SK-N-DZ (cell line): ENCODE measurements at regions not wholly inside any gene's neighbourhood (a gene's known extent, or its start where the extent isn't known, plus 50 kb on each side); places are given as distances from the start of the nearest gene placed in this dataset.
"Not testable (repeated sequence)": the region's sequence is repeated elsewhere in the genome, so short reads cannot be mapped to it uniquely, and the experiment has no call there.

Source experiments
- DNase-seq: peaks from one replicate; pipeline ENCODE4 v3.0.0-alpha.2; 2015; ENCODE audit warnings: low spot score

- DNase-seq: no peak
These were observed 1185.8 kb downstream of the SUCLG1 start for GRCh38 chr2:83273322-83273721.

DNA sequence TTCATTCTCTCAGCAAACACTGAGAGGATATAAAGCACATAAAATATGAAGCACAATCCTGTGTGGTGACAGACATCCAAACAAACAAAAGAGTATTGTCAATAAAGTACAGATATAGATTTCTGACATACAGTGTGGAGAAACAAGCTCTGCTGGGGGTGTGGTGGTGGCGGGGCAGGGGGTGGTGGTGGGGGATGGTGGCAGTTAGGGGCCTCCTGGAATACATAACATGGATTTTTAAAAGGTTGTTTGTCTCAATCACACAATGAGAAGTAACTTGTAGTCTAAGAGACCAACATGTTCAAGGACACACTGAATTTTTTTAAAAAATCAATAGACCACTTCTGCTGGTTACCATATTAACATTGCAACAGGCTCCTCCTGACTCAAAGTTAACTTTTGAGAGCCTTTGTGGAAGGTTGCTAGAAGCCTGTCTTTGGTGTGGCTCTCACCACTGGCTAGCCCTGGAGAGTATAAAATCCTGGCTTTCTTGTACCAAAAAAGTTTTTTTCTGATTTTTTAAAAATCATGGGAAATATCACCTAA, 1197.4 kb downstream of the SUCLG1 start:
- DNase-seq: no peak

GRCh38 chr2:83253848-83254247, 1205.2 kb downstream of the SUCLG1 start:
- DNase-seq: no peak

- DNase-seq: no peak
These were observed 1207.7 kb downstream of the SUCLG1 start for GRCh38 chr2:83251321-83251872.

DNA sequence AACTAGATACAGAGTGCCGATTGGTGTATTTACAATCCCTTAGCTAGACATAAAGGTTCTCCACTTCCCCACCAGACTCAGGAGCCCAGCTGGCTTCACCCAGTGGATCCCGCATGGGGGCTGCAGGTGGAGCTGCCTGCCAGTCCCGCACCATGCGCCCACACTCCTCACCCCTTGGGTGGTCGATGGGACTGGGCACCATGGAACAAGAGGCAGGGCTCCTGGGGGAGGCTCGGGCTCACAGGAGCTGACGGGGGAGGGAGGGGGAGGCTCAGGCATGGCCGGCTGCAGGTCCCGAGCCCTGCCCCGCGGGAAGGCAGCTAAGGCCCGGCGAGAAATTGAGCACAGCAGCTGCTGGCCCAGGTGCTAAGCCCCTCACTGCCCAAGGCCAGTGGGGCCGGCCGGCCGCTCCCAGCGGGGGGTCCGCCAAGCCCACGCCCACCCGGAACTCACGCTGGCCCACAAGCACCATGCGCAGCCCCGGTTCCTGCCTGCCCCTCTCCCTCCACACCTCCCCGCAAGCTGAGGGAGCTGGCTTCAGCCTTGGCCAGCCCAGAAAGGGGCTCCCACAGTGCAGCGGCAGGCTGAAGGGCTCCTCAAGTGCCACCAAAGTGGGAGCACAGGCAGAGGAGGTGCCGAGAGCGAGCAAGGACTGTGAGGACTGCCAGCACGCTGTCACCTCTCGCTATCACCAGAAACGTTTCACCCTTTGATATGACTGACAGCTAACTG, 1213.1 kb downstream of the SUCLG1 start:
- DNase-seq: not testable (repeated sequence)

DNA sequence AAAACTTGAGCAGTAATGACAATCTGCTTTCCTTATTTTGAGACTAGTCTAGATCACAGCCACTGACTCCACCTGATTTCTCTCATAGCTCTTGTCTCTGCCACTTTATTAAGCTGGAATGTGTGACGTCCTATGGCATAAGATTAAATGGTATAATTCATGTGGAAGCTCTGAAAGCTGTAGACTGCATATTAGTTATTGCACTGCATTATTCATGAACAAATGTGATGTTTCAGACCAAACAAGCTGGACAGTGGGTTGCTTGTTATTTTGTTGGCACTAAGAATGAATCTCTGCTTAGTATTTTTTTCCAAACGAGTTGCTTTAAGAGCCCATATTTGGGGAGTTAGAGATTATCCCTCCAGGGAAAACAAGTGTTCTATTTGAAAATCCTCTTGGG, 1218.5 kb downstream of the SUCLG1 start:
- no peak for DNase-seq

DNA sequence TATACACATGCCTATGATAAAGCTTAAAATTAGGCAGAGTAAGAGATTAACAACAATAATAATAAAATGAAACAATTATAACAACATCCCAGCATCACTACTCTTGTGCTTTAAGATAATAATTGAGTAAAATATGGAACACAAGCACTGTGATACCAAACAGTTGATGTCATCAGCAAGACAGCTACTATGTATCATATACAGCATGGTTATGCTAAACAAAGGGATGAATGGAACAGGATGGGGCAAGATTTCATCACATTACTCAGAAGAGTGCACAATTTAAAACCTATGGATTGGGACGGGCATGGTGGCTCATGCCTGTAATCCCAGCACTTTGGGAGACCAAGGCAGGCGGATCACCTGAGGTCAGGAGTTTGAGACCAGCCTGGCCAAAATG, 1221.0 kb downstream of the SUCLG1 start:
- no peak for DNase-seq

- DNase-seq: no peak
These were observed 1224.8 kb downstream of the SUCLG1 start for GRCh38 chr2:83234246-83234645.

DNA sequence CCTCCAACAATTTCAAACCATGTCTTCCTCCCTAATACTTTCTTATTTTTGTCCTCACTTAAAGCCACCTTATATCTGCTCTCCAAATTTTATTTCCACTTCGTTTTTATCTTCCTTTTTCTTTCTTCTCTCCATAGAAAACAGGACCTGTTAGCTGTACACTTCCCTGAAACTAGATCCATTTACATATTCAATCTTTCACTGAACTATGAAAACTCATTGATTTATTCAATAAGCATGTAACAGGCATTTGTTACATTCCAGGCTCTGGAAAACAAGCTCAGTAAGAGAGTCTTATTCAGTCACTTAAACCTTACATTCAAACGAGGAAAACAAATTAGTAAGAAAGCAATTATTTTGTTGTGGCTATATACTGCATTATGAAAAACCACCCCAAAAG, 1225.3 kb downstream of the SUCLG1 start:
- no peak for DNase-seq

GRCh38 chr2:83233326-83233725, 1225.8 kb downstream of the SUCLG1 start:
- no peak for DNase-seq

DNA sequence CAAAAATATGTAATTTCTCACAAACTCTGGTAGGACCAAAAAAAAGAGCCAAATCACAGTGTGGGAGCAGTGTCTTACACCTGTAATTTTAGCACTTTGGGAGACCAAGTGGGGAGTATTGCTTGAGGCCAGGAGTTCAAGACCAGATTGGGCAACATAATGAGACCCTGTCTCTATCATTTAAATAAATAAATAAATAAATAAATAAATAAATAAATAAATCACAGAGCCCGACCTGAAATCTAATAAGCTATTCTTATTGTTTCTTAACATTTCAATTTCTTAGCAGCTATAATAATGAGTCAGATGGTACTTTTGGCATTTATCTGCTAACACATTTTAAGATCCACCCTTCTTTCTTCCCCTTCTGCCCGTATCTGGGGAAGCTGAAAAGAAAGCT, 1229.6 kb downstream of the SUCLG1 start:
- no peak for DNase-seq

GRCh38 chr2:83224591-83225200, 1234.4 kb downstream of the SUCLG1 start:
- no peak for DNase-seq

DNA sequence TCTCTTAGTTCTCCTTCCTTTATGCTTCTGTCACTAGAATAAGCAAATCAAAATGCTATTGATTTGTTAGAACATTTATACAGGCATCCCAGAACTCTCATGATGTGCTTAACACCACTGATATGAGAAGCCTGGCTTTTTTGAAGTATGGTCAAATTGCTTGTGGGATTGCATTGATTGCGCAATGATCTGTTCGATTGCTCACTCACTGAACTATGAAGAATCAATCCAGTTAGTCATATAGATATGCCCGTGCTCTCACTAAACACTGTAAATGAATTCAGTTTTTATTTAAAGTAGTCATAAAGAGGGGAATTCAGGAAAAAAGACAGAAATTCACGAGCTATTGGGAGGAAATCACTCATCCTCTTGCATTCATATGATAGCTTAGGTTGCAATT, 1237.8 kb downstream of the SUCLG1 start:
- DNase-seq: no peak

DNA sequence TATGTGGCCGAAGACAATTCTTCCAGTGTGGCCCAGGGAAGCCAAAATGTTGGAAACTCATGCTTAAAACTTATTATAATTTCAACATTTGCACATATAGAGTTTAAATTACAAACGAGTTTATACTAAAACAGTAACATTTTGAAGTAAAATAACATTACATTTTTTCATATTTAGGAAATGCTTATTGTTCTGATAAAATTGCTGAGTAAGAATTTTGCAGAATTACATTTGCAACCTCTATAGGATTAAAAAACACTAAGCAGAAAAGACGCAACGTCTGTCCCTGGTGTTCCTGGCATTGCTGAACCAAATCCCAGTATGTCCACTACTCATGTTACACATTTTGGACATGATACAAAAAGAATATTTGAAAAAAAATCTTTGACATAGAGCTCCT, 1241.2 kb downstream of the SUCLG1 start:
- DNase-seq: no peak

DNA sequence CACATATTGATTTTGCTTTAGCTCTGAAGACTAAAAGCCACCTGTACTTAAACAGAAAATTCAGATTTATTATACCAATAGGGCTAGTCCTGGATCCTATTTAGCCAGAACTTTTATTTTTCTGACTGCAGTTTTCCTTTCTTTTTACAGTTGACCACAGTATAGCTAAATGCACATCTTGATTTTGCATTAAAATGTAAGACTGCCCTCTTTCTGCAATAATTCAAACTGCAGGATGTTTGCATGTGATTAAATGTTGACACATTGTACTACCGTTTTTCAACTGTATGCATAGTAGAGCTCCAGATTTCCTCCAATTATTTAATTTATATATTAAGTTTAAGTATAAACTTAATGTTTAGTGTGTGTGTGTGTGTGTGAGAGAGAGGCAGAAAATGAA, 1262.9 kb downstream of the SUCLG1 start:
- DNase-seq: peak; percentile 20

DNA sequence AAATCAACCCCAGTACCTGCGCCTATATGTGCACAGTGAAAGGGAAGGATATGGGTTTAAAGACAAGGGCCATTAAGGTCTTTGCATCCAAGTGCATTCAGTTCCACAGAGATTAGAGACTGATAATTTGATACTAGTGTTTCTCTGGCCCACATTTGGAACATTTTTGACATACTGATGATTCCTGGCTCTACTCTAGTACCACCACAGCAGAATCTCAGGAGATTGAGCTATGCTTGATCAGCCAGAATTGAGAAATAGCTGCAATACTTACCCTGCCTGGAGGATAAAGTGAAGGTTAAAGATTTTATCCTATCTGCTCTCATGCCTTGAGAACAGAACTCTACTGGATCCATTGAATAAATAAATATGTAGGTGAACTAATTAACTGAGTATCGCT, 1267.8 kb downstream of the SUCLG1 start:
- DNase-seq: no peak

GRCh38 chr2:83186105-83186760, 1272.8 kb downstream of the SUCLG1 start:
- no peak for DNase-seq

DNA sequence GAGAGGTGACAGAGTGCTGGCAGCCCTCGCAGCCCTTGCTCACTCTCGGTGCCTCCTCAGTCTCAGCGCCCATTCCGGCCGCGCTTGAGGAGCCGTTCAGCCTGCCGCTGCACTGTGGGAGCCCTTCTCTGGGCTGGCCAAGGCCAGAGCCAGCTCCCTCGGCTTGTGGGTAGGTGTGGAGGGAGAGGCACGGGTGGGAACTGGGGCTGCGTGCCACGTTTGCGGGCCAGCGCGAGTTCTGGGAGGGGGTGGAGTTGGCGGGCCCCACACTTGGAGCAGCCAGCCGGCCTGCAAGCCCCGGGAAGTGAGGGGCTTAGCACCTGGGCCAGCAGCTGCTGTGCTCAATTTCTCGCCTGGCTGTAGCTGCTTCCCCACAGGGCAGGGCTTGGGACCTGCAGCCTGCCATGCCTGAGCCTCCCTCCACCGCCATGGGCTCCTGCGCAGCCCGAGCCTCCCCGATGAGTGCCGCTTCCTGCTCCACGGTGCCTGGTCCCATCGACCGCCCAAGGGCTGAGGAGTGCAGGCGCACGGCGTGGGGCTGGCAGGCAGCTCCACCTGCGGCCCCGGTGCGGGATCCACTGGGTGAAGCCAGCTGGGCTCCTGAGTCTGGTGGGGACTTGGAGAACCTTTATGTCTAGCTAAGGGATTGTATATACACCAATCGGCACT, 1278.1 kb downstream of the SUCLG1 start:
- not testable (repeated sequence) for DNase-seq

GRCh38 chr2:83176539-83176938, 1282.5 kb downstream of the SUCLG1 start:
- DNase-seq: no peak

- no peak for DNase-seq
These were observed 1286.2 kb downstream of the SUCLG1 start for GRCh38 chr2:83172841-83173240.

DNA sequence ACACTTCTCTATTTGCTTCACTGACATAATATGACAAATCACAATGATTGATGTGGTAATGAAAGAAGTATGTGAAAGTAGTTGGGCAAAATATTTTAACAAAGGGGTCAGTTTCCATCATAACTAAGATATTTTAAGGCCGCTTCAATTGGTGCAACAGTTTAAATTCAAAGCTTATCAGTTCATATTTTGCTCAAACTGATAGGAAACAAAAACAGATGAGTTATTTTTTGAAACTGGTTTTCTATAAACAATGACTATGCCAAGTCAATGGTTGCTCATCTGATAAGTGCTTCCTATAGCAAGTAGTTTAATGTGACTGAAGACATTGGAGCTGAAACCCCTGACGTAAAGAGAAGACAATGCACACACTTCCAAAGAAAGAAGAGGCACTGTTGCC, 1290.7 kb downstream of the SUCLG1 start:
- DNase-seq: no peak

DNA sequence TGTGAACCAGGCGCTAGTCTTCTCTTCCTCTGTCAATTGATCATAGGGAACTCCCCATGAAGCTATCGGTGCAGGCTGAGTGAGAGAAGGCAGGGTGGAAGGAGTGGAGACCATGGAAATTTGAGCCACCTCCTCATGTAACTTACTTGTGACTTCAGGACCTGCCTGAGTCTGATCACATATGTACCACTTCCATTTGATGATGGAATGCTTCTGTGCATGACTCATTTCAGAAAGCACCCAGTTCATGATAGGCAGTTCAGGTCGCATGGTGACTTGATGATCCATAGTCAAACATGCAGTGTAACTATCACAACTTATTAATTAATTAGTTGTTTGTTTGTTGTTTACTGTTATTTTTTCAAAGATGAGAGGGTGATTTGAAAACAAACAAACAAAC, 1296.7 kb downstream of the SUCLG1 start:
- DNase-seq: no peak
